KMS-11 (cell line): ENCODE measurements at regions not wholly inside any gene's neighbourhood (a gene's known extent, or its start where the extent isn't known, plus 50 kb on each side); places are given as distances from the start of the nearest gene placed in this dataset.

ENCODE experiments used
- H2AFZ ChIP-seq: fragments of 200-600 bp; sonication (generic); 2 replicates; pipeline ENCODE4 v1.6.1; 2016; ENCODE audit warnings: antibody characterized with exemption, mixed run types, low read depth
- H3K27ac ChIP-seq: fragments of 200-600 bp; sonication (generic); 2 replicates; pipeline ENCODE4 v1.6.1; 2016; ENCODE audit warnings: mild to moderate bottlenecking, mixed run types
- H3K27me3 ChIP-seq: fragments of 200-600 bp; sonication (generic); 2 replicates; pipeline ENCODE4 v1.6.1; 2017; ENCODE audit warnings: mild to moderate bottlenecking, low read depth, mixed run types, moderate library complexity; ENCODE audit not compliant: insufficient read depth
- H3K36me3 ChIP-seq: fragments of 200-600 bp; sonication (generic); 2 replicates; pipeline ENCODE4 v1.6.1; 2017; ENCODE audit warnings: mild to moderate bottlenecking, mixed run types; ENCODE audit not compliant: insufficient read depth
- H3K4me1 ChIP-seq: fragments of 200-600 bp; sonication (generic); 2 replicates; pipeline ENCODE4 v1.6.1; 2016; ENCODE audit warnings: mild to moderate bottlenecking, low read depth, mixed run types; ENCODE audit not compliant: poor library complexity, severe bottlenecking
- H3K4me2 ChIP-seq: fragments of 200-600 bp; sonication (generic); 2 replicates; pipeline ENCODE4 v1.7.0; 2016; ENCODE audit warnings: mild to moderate bottlenecking, mixed run types
- H3K4me3 ChIP-seq: fragments of 200-600 bp; sonication (generic); IDR thresholded peaks from 2 replicates; pipeline ENCODE4 v1.6.1; 2017; ENCODE audit warnings: low read depth, low read length, mixed read lengths; ENCODE audit not compliant: insufficient read depth
- H3K79me2 ChIP-seq: fragments of 200-600 bp; sonication (generic); 2 replicates; pipeline ENCODE4 v1.6.1; 2016; ENCODE audit warnings: low read depth, mixed run types; ENCODE audit not compliant: insufficient read depth
- H3K9ac ChIP-seq: fragments of 200-600 bp; sonication (generic); 2 replicates; pipeline ENCODE4 v1.6.1; 2016; ENCODE audit warnings: mild to moderate bottlenecking, mixed run types
- H4K20me1 ChIP-seq: fragments of 200-600 bp; sonication (generic); 2 replicates; pipeline ENCODE4 v1.6.1; 2016; ENCODE audit warnings: mild to moderate bottlenecking, mixed run types; ENCODE audit not compliant: insufficient read depth
- CTCF ChIP-seq: fragments of 200-600 bp; sonication (generic); conservative IDR thresholded peaks from 2 replicates; pipeline ENCODE4 v1.6.1; 2017; ENCODE audit warnings: low read depth, mild to moderate bottlenecking, antibody characterized with exemption, low read length, moderate library complexity, mixed read lengths

GRCh38 chr14:26851793-26852192 is 254.0 kb upstream of the NOVA1 start:
- no peak overlapping the region for H3K4me3 ChIP-seq
- TF ChIP-seq CTCF: no peak
- no peaks in the 10 kb centered on the region for H3K27me3 ChIP-seq
- H2AFZ ChIP-seq: no peak overlapping the region
- H3K79me2 ChIP-seq: no peaks in the 10 kb centered on the region
- H3K9ac ChIP-seq: no peak overlapping the region
- no peak overlapping the region for H3K4me2 ChIP-seq
- H3K36me3 ChIP-seq: no peaks in the 10 kb centered on the region
- H3K4me1 ChIP-seq: no peaks in the 10 kb centered on the region
- H3K27ac ChIP-seq: no peak overlapping the region
- H4K20me1 ChIP-seq: no peaks in the 10 kb centered on the region

- Histone ChIP-seq H2AFZ (no peak overlapping the region), H3K9ac (no peak overlapping the region), H3K27ac (no peak overlapping the region), H3K79me2 (no peaks in the 10 kb centered on the region), H3K36me3 (no peaks in the 10 kb centered on the region), H3K27me3 (no peaks in the 10 kb centered on the region), H3K4me1 (no peaks in the 10 kb centered on the region), H3K4me3 (no peak overlapping the region), H4K20me1 (no peaks in the 10 kb centered on the region), H3K4me2 (no peak overlapping the region)
- no peak for TF ChIP-seq CTCF
Measured at GRCh38 chr14:26855077-26855753, 257.4 kb upstream of the NOVA1 start.

- Histone ChIP-seq H3K79me2 (no peaks in the 10 kb centered on the region), H3K9ac (no peak overlapping the region), H3K4me1 (no peaks in the 10 kb centered on the region), H2AFZ (no peak overlapping the region), H3K4me3 (no peak overlapping the region), H3K36me3 (no peaks in the 10 kb centered on the region), H3K27ac (no peak overlapping the region), H3K4me2 (no peak overlapping the region), H3K27me3 (no peaks in the 10 kb centered on the region), H4K20me1 (no peaks in the 10 kb centered on the region)
- no peak for TF ChIP-seq CTCF
Measured at GRCh38 chr14:26856876-26857518, 259.2 kb upstream of the NOVA1 start.

GRCh38 chr14:26859483-26859882 is 261.6 kb upstream of the NOVA1 start:
- no peaks in the 10 kb centered on the region for H3K36me3 ChIP-seq
- no peaks in the 10 kb centered on the region for H3K4me1 ChIP-seq
- H3K27ac ChIP-seq: no peak overlapping the region
- no peaks in the 10 kb centered on the region for H3K79me2 ChIP-seq
- no peak overlapping the region for H3K9ac ChIP-seq
- no peaks in the 10 kb centered on the region for H4K20me1 ChIP-seq
- H3K27me3 ChIP-seq: no peaks in the 10 kb centered on the region
- H3K4me2 ChIP-seq: no peak overlapping the region
- no peak for TF ChIP-seq CTCF
- no peak overlapping the region for H3K4me3 ChIP-seq
- no peak overlapping the region for H2AFZ ChIP-seq
